ENCODE measurements at regions not wholly inside any gene's neighbourhood (a gene's known extent, or its start where the extent isn't known, plus 50 kb on each side); places are given as distances from the start of the nearest gene placed in this dataset.

DNA sequence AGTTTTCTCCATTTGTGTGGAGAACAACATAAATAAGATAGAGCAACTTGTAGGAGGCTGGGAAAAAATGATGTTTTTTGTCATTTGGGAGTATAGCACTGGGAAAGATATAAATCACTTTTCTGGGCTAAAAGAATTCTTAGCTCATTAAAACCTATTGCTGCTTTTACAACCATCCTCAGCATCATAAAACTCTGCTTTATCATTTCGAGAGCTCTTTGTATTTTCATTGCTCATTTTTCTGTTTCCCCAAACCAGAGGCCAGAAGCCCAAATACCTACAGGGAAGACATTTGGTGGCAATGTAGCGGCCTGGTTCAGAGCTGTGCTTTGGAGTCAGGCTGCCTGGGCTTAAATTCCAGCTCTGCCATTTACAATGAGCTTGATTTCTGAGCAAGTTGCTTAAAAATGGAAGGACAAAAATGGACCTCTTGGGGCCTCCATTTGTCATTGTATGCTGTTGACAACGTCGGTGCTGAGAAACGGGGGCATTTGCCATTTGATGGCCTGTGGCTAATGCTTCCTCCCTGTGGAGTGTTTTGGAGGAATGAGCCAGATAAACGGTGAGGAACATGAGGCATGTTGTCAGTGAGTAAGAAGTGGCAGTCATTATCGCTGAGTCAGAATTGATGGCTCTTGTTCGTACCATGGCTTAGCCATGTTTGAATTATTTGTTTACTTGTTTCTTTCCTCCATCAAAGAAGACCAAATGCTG is 260.0 kb downstream of the EBLN2 start:
- no peak for TF ChIP-seq EZH2phosphoT487 (IDR thresholded peaks at IDR 0.05)
- TF ChIP-seq, protein P1, sequence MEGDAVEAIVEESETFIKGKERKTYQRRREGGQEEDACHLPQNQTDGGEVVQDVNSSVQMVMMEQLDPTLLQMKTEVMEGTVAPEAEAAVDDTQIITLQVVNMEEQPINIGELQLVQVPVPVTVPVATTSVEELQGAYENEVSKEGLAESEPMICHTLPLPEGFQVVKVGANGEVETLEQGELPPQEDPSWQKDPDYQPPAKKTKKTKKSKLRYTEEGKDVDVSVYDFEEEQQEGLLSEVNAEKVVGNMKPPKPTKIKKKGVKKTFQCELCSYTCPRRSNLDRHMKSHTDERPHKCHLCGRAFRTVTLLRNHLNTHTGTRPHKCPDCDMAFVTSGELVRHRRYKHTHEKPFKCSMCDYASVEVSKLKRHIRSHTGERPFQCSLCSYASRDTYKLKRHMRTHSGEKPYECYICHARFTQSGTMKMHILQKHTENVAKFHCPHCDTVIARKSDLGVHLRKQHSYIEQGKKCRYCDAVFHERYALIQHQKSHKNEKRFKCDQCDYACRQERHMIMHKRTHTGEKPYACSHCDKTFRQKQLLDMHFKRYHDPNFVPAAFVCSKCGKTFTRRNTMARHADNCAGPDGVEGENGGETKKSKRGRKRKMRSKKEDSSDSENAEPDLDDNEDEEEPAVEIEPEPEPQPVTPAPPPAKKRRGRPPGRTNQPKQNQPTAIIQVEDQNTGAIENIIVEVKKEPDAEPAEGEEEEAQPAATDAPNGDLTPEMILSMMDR (IDR thresholded peaks at IDR 0.05) = no peak

Measured in neural progenitor cell (in vitro differentiated cells).